Liver (tissue), 8 donors: ENCODE measurements at regions not wholly inside any gene's neighbourhood (a gene's known extent, or its start where the extent isn't known, plus 50 kb on each side); places are given as distances from the start of the nearest gene placed in this dataset.

ENCODE experiments used
- DNase-seq: peaks from one replicate; pipeline ENCODE4 v3.0.0-alpha.2; 2017; ENCODE audit warnings: low spot score
- H3K27ac ChIP-seq, 2 donors: one replicate each; pipeline ENCODE4 v1.7.0; 2013; ENCODE audit warnings: inconsistent platforms in 2 of 2, low read length in 2 of 2, control low read depth in 1 of 2, low read depth in 1 of 2, mild to moderate bottlenecking in 1 of 2
- H3K27me3 ChIP-seq, 4 donors: one replicate each; pipeline versions ENCODE4 v1.6.1 to v1.7.0; 2013; ENCODE audit warnings: low read length in 3 of 4, inconsistent platforms in 1 of 4, mild to moderate bottlenecking in 1 of 4, moderate library complexity in 1 of 4; ENCODE audit not compliant: control insufficient read depth in 4 of 4, insufficient read depth in 4 of 4
- H3K36me3 ChIP-seq, 4 donors: one replicate each; pipeline versions ENCODE4 v1.6.1 to v1.7.0; 2013; ENCODE audit warnings: low read length in 3 of 4, mild to moderate bottlenecking in 3 of 4, low read depth in 1 of 4, moderate library complexity in 1 of 4; ENCODE audit not compliant: control insufficient read depth in 4 of 4, insufficient read depth in 3 of 4
- H3K4me1 ChIP-seq, 4 donors: one replicate each; pipeline versions ENCODE4 v1.6.1 to v1.7.0; 2013; ENCODE audit warnings: low read length in 3 of 4, mild to moderate bottlenecking in 3 of 4, moderate library complexity in 1 of 4; ENCODE audit not compliant: control insufficient read depth in 4 of 4, insufficient read depth in 4 of 4
- H3K4me3 ChIP-seq, 3 donors: one replicate each; pipeline versions ENCODE4 v1.6.1 to v1.7.0; 2013; ENCODE audit warnings: low read length in 3 of 3, control low read depth in 1 of 3, low read depth in 1 of 3, mild to moderate bottlenecking in 1 of 3
- H3K9ac ChIP-seq, 2 donors: one replicate each; pipeline ENCODE4 v1.7.0; 2013; ENCODE audit warnings: low read length in 2 of 2, mild to moderate bottlenecking in 2 of 2, moderate library complexity in 2 of 2, control low read depth in 1 of 2, low read depth in 1 of 2
- H3K9me3 ChIP-seq, 4 donors: one replicate each; pipeline versions ENCODE4 v1.6.1 to v1.7.0; 2013; ENCODE audit warnings: low read length in 3 of 4; ENCODE audit not compliant: control insufficient read depth in 4 of 4
- ATF3 ChIP-seq: IDR thresholded peaks from 2 replicates; pipeline ENCODE4 v1.6.1; 2016; ENCODE audit warnings: antibody characterized with exemption
- CTCF ChIP-seq: fragments of 150-350 bp; IDR thresholded peaks from 2 replicates; pipeline ENCODE4 v1.5.1; 2017; ENCODE audit warnings: improper control_type of control experiment, low read depth, low read length; ENCODE audit not compliant: missing input control
- EGR1 ChIP-seq, 2 donors: IDR thresholded peaks; 2 replicates each; pipeline ENCODE4 v1.6.1; 2016 to 2018; ENCODE audit warnings: antibody characterized with exemption in 2 of 2, low read depth in 2 of 2
- FOXA1 ChIP-seq: IDR thresholded peaks from 2 replicates; pipeline ENCODE4 v1.6.1; 2016; ENCODE audit warnings: antibody characterized with exemption
- FOXA2 ChIP-seq: IDR thresholded peaks from 2 replicates; pipeline ENCODE4 v1.6.1; 2016; ENCODE audit warnings: antibody characterized with exemption
- GABPA ChIP-seq, 2 donors: IDR thresholded peaks in 1 of 2; conservative IDR thresholded peaks in 1 of 2; 2 replicates each; pipeline ENCODE4 v1.6.1; 2016; ENCODE audit warnings: antibody characterized with exemption in 2 of 2, mild to moderate bottlenecking in 1 of 2, moderate library complexity in 1 of 2
- HNF4A ChIP-seq, 2 donors: conservative IDR thresholded peaks; 2 replicates each; pipeline ENCODE4 v1.6.1; 2016; ENCODE audit warnings: antibody characterized with exemption in 2 of 2, mild to moderate bottlenecking in 2 of 2
- HNF4G ChIP-seq: IDR thresholded peaks from 2 replicates; pipeline ENCODE4 v1.6.1; 2016; ENCODE audit warnings: antibody characterized with exemption
- JUND ChIP-seq, 2 donors: IDR thresholded peaks; 2 replicates each; pipeline ENCODE4 v1.6.1; 2016; ENCODE audit warnings: antibody characterized with exemption in 2 of 2
- MAX ChIP-seq: IDR thresholded peaks from 2 replicates; pipeline ENCODE4 v1.6.1; 2016; ENCODE audit warnings: antibody characterized with exemption
- NR2F2 ChIP-seq: IDR thresholded peaks from 2 replicates; pipeline ENCODE4 v1.6.1; 2016; ENCODE audit warnings: antibody characterized with exemption
- RAD21 ChIP-seq, 2 donors: IDR thresholded peaks; 2 replicates each; pipeline ENCODE4 v1.6.1; 2016; ENCODE audit warnings: antibody characterized with exemption in 2 of 2, mild to moderate bottlenecking in 2 of 2
- REST ChIP-seq: IDR thresholded peaks from 2 replicates; pipeline ENCODE4 v1.6.1; 2016; ENCODE audit warnings: antibody characterized with exemption, mild to moderate bottlenecking
- SP1 ChIP-seq: IDR thresholded peaks from 2 replicates; pipeline ENCODE4 v1.6.1; 2018; ENCODE audit warnings: antibody characterized with exemption, mild to moderate bottlenecking
- TAF1 ChIP-seq: conservative IDR thresholded peaks from 2 replicates; pipeline ENCODE4 v1.6.1; 2016; ENCODE audit warnings: antibody characterized with exemption, mild to moderate bottlenecking
- YY1 ChIP-seq: IDR thresholded peaks from 2 replicates; pipeline ENCODE4 v1.6.1; 2016; ENCODE audit warnings: antibody characterized with exemption, mild to moderate bottlenecking
- ZBTB33 ChIP-seq: IDR thresholded peaks from 2 replicates; pipeline ENCODE4 v1.6.1; 2016; ENCODE audit warnings: antibody characterized with exemption
- WGBS: extraction: QIAGEN DNeasy Blood & Tissue Kit; methylation state at CpG from one replicate; pipeline ENCODE4 v1.1.7; 2013; 5-methylcytosine and 5-hydroxymethylcytosine counted together
- donor health status: healthy.
- donor health status: healthy.
- donor health status: healthy.
- donor health status: healthy.
- donor health status: healthy.

GRCh38 chr16:35492225-35492624, 2032.8 kb downstream of the TP53TG3F start:
- WGBS = 46% methylated on average over 28 of the region's 28 CpGs
- TF ChIP-seq EGR1 (IDR thresholded peaks at IDR 0.05; ENCODE audit: low read depth in 2 of 2) = no peak
- no peak for TF ChIP-seq JUND (IDR thresholded peaks at IDR 0.05)
- no peak for TF ChIP-seq GABPA (IDR thresholded peaks at IDR 0.05 in 1 of 2, conservative IDR thresholded peaks at IDR 0.05 in 1 of 2)
- TF ChIP-seq FOXA2 = no peak
- TF ChIP-seq RAD21 (IDR thresholded peaks at IDR 0.05) = no peak
- TF ChIP-seq MAX = no peak
- no peak for TF ChIP-seq YY1
- TF ChIP-seq ZBTB33 = no peak
- no peak for TF ChIP-seq HNF4A (conservative IDR thresholded peaks at IDR 0.05)
- no peak for TF ChIP-seq TAF1
- TF ChIP-seq NR2F2 = no peak
- TF ChIP-seq FOXA1 = no peak
- TF ChIP-seq HNF4G = no peak
- no peak for TF ChIP-seq CTCF
- TF ChIP-seq SP1 = no peak
- TF ChIP-seq REST = no peak
- TF ChIP-seq ATF3 = no peak
- no peak for DNase-seq
- Histone ChIP-seq H3K27me3 (no peaks in the 10 kb centered on the region), H3K9me3 (peaks cover 0 to 6% (median 0%) of the 10 kb centered on the region in 4 donors), H3K4me1 (no peaks in the 10 kb centered on the region), H3K4me3 (no peak overlapping the region), H3K9ac (no peak overlapping the region), H3K36me3 (no peaks in the 10 kb centered on the region), H3K27ac (no peak overlapping the region)

GRCh38 chr16:35497399-35497798, 2038.0 kb downstream of the TP53TG3F start:
- no peak for DNase-seq
- H3K27me3 ChIP-seq = no peaks in the 10 kb centered on the region

More at GRCh38 chr16:35497399-35497798, 2038.0 kb downstream of the TP53TG3F start:
- Histone ChIP-seq H3K4me3 (no peak overlapping the region), H3K9me3 (peaks cover 0 to 8% (median 0%) of the 10 kb centered on the region in 4 donors), H3K4me1 (no peaks in the 10 kb centered on the region), H3K36me3 (no peaks in the 10 kb centered on the region), H3K9ac (no peak overlapping the region), H3K27ac (no peak overlapping the region)
- 49% methylated on average over 1 of the region's 1 CpG for WGBS
- TF ChIP-seq REST (no peak), SP1 (no peak), EGR1 (IDR thresholded peaks at IDR 0.05; ENCODE audit: low read depth in 2 of 2) (no peak), CTCF (no peak), ATF3 (no peak), FOXA2 (no peak), FOXA1 (no peak), TAF1 (no peak), RAD21 (IDR thresholded peaks at IDR 0.05) (no peak)
